ENCODE measurements at regions not wholly inside any gene's neighbourhood (a gene's known extent, or its start where the extent isn't known, plus 50 kb on each side); places are given as distances from the start of the nearest gene placed in this dataset.
"Not testable (repeated sequence)": the region's sequence is repeated elsewhere in the genome, so short reads cannot be mapped to it uniquely, and the experiment has no call there.

DNA sequence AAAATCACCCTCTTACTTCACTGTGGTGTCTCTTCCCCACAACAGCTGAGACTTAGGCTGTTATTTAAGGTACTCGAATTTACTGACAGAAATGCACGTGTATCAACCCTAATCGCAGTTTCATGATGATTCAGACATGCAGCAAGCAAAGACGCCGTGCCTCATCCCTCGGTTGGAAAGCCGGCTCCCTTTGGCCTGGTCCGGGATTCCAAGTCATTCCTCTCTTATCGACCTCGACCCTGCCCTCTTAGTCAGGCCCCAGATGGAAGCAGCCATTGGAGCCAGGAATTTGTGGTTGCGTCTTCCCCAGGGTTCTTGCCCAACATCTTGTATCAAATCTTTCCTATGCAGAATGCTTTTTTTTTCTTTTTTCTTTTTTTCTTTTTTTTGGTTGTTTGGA lies 229.5 kb downstream of the GATA3 start:
- DNase-seq = no peak

DNA sequence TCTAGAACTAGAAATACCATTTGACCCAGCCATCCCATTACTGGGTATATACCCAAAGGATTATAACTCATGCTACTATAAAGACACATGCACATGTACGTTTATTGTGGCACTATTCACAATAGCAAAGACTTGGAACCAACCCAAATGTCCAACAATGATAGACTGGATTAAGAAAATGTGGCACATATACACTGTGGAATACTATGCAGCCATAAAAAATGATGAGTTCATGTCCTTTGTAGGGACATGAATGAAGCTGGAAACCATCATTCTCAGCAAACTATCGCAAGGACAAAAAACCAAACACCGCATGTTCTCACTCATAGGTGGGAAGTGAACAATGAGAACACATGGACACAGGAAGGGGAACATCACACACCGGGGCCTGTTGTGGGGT lies 231.5 kb downstream of the GATA3 start:
- DNase-seq = not testable (repeated sequence)

DNA sequence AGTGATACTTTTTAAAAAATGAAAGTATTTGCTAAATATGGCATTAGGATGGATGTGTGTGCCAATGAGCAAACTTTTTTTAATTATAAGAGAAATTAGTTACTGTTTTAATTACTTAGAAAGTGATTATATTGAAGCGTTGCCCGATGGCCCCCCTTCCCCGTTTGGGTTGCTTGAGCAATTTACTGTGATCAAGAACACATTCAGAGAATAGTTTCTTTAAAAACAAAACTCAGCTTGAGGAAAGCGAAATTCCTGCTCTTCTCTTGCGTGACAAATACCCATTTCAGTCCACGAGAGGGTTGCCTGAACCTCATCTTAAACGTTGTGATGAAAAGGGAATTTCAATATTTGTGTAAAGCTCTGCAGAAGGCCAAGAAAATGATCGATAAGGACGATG lies 234.1 kb downstream of the GATA3 start:
- no peak for DNase-seq

DNA sequence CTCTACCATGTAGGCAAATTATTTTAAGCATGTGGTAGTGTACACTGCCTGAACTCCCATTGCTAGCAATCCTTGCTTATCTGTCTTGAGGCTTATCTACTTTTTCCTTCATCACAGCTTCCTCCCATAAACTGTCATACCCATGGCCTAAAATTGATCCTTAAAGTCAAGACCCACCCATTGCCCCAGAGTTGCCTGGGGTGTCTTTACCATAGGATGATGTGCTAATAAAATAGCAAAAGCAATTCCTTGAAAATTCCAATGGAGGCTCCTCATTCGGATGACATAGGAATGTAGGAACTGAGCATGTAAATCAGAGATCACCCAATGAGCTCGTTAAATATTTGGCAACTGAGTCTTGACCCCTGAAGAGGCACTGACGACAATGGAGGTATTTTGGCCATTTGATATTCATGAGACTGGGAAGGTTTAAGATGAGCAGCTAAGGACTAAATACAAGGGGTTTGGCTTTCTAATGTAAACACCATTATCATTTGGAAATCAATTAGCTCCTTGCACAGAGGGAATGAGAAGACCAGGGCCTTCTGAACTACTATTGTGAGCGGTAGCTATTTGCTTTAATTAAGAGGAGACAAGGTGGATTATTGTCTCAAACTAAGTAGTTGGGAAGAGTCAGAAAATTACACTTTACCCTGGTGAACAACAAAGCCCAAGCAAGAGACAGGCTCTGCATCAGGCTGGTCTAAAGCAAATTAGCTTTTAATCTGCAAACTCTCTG lies 234.9 kb downstream of the GATA3 start:
- DNase-seq = no peak

DNA sequence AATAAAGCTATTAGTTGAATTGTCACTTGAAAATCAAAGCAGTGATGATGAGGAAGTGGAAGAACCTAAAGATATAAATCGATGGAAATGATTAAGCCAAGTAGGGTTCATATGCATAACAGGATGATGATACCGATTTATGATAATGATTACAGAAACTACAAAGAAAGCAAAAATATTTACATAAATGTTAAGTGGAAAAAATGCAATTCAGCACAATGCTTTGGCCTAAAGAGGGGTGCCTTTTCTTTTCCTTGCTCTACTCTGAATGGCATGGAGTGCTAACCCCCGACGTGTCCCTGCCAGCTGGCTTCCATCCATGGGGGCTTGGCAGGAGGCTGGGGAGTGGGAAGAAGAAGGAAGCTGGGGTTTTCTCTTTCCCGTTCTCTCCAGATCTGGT lies 240.3 kb downstream of the GATA3 start:
- no peak for DNase-seq

DNA sequence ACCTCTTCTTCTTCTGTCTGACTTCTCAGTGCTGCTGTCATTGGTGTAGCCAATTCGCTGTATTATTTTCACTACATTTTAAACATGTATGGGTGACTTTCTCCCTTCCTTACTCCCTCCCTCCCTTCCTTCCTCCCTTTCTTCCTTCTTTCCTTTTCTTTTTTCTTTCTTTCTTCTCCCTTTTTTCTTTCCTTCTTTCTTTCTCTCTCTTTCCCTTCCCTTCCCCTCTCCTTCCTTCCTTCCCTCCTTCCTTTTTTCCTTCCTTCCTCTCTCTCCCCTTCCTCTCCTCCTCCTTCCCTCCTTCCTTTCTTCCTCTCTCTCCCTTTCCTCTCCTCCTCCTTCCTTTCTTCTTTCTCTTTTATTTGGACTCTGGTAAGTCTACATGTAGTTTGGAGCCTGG lies 240.8 kb downstream of the GATA3 start:
- no peak for DNase-seq

DNA sequence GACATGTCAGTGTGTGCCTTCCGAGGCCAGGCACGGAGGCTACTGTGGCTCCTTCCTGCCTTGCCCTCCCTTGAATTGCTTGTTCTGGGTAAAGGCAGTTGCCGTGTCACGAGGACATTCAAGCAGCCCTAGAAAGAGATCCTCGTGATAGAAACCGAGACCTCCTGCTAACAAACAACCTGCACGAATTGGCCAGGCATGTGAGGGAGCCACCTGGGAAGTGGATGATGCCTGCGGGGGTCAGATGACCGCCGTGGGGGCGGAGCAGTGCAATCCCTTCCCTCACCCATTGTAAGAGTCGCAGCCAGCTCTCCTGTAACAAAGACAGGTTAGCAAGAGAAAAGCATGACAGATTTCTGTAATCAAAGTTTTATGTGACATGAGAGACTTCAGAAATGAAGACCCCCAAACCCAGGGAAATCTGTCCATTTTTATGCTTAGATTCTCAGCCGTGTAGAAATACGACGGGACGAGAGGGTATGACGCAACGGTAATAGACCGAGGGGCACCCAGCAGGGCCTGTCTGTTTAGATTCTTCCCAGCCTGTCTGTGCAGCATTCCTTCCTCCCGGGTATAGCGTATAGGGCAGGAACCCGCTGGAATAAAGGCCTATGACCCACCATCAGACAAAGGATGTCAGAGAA lies 241.7 kb downstream of the GATA3 start:
- no peak for DNase-seq

DNA sequence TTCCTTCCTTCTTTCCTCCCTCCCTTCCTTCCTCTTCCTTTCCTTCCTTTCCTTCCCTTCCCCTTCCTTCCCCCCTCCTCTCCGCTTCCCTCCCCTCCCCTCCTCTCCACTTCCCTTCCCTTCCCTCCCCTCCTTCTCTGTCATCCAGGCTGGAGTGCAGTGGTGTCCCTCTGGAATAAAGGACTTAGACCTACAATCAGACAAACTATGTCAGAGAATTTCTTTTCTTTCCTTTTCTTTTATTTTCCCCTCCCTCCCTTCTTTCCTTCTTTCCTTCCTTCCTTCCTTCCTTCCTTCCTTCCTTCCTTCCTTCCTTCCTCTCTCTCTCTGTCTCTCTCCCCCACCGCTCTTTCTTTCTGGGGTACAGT lies 242.2 kb downstream of the GATA3 start:
- DNase-seq = no peak

DNA sequence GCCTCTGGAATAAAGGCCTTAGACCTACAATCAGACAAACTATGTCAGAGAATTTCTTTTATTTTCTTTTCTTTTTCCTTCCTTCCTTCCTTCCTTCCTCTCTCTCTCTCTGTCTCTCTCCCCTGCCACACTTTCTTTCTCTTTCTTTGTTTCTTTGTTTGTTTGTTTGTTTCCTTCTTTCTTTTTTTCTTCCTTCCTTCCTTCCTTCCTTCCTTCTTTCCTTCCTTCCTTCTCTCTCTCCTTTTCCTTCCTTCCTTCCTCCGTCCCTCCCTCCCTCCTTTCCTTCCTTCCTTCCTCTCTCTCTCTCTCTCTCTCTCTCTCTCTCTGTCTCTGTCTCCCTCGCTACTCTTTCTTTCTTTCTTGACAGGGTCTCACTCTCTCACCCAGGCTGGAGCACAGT lies 242.6 kb downstream of the GATA3 start:
- no peak for DNase-seq

DNA sequence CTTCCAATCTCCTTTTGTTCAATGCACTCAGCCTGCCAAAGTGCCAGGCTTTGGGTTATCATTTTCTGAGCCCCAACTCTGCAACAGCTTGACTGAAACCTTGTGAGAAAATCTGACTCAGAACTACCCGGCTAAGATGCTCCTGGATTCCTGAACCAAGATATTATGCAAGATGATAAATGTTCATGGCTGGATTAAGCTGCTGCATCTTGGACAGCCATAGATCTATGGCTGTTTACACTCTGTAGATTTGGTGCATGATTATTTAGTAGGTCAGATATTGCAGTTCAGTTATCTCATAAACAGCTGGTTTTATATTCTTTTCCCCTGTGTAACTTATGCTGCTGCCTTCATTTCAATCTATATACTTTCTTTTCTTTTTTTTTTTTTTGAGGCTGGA lies 243.5 kb downstream of the GATA3 start:
- DNase-seq = no peak

DNA sequence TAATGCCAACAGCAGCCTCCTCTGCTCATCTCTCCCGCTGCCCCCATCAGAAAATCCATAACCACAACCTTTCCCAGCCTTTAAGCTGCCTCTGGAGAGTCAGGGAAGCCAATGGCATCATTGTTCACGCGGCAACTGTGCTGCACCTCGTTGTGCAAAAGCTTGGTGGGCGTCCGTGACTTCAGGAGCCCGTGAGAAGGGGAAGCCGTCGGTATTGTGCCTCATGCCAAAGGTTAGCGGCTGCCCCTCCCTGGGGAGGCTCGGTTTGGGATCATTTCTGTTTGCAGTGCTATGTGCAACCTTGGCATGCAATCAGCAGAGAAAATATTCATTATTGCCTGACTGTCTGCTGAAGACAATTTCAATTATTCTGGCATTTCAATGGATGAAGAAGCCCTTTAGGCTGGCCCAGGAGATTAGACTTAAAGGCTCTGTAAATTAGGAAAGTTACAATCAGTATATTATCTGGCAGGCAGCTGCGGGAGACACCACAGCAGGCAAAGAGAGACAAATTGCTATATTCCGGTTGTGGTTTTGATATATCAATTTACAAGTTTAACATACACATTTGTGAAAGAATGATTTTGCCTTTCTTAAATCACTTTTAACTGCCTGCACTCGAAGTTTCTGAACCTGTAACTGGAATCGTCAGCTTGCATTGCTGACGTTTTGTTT lies 244.5 kb downstream of the GATA3 start:
- no peak for DNase-seq

DNA sequence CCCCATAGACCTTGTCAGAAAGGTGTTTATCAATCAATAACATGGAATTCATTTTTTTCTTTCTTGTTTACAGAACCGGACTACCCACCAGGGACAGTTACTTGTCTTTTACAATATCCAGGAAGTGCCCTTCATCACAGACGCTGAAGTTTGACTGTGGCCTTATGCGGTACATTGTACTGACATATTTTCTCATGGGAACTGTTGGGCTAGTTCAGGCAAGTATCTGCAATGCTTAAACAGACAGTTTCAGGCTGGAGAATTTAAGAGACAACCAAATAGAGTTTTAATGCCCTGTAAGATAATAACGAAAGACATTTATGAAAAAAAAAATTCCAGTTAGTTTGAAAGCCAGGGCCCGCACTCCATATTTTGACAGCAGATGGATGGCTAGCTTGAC lies 246.4 kb downstream of the GATA3 start:
- DNase-seq = no peak

DNA sequence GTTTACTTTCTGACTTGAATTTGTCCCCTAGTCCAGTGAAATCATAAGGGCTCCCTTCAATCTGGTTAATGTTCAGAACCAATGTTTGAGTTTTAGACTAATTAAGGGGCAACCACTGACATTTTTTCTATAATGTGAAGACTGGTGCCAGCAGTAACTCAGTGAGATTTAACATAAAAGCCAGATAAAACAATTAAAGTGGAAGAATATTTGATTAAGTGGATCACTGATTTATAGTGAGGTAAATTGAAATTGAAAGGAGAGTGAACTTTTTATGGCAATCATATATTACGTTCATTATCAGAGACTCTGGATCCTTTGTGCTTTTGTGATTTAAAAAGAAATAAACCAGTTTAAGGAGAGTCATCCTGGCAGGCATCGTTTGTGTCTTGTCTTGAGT lies 246.8 kb downstream of the GATA3 start:
- no peak for DNase-seq

DNA sequence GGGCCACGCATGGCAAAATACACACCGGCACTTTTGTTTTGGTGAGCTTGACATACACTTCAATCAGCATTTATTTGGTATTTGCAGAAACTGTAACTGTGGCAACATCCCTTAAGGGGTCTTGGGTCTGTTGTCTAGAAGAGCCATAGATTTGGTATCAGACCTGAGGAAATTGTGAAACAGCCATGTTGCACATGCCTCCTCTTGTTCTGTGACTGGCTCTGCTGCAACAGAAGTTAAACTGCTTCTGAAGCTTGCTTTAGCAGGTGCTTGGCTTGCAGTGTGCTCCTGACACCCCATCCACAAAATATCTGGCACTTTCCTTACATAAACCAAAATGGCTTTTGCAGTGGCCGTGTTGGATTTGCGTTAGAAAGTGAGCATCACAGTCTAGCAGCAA lies 247.3 kb downstream of the GATA3 start:
- no peak for DNase-seq

DNA sequence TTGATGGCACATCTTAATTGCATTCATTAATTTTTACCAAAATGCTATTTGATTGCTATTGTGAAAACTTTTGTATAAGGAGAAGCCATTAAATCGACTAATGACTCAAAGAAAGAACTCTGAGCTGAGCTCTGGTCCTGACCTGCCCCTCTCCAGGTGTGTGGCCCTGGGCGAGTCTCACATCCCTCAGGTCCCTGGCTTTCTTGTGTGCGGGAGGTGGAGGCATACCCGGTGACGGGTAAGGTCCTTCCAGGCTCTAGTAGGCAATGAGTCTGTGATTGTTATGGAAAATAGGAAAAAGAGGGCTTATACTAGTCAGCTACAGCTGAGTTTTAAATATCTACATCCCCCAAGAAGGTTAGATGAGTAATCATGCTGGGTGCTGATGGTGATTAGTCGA lies 248.1 kb downstream of the GATA3 start:
- no peak for DNase-seq

DNA sequence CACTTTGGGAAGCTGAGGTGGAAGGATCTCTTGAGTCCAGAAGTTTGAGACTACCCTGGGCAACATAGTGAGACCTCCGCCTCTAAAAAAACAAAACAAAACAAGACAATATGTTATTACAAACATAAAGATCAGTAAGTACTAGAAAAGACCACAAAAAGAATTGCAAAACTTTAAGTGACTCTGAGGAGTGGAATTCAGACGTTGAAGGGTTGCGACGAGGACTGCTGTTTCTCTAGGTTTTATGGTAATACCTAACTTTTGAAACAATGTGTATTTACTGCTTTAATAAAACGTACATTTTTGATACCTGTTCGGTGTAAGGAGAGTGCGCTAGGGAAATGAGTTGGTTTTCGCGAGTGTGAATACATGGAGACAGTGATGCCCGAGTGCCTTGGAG lies 250.4 kb downstream of the GATA3 start:
- DNase-seq = no peak

DNA sequence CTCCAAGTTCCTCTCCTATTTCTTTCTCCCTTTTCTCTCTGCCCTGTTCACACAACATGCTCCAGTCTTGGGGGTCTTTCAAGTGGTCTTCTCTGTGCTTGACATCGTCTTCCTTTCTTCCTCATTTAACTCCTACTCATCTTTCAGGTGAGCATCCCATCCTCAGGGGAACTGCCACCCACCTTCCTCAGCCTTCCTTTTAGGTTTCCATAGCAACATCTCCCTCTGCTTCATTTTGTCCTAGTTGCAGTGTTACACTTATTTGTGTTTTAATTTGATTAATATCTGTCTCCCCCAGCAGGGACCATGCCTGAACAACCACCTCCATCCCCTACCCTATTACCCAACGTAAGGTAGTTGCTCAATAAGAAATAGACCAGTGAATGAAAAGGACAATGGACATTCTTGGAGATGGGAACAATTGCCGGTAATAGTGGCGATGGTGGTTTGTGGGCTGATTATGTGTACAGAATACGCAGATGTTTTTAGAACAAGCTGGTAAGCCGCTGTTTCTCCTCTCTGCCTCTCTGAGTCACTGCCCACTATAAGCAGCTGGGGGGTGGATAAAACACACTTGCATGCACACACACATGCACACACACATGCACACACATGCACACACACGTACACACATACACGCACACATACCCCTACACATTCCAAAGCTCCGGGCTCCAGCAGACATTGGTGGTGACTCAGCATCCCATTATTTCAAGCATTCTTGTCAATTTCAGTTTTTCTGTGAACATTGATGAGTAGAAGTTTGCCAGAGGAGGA lies 251.6 kb downstream of the GATA3 start:
- DNase-seq = no peak

DNA sequence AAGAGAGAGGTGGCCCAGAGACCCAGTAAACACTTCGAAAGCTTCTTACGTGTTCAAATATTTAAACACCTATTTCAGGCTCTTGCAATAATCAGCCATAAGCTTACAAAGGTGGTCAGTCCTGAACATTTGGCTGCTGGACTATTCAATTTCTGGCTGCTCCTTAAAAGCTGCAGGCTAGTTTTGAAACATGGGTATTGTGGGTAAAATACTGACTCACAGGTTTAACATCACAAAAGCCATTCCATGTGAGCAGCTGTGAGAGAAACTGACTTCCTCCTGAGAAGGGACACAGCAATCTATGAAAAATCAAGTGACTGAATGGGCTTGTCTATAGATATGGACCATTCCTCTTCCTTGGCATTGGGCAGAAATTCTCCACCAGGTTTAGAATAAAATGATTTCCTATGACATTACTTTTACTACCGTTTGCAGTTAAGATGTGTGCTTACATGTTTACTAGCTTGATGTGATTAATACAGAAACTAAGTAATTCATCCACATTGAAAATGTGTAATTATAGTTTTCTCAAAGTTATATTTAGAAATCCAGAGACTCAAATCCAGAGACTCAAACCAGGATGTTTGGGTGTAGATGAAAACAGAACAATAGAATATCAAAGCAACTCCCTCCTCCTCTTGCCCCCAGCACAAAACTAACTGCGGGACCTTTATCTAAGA lies 252.3 kb downstream of the GATA3 start:
- DNase-seq = no peak

DNA sequence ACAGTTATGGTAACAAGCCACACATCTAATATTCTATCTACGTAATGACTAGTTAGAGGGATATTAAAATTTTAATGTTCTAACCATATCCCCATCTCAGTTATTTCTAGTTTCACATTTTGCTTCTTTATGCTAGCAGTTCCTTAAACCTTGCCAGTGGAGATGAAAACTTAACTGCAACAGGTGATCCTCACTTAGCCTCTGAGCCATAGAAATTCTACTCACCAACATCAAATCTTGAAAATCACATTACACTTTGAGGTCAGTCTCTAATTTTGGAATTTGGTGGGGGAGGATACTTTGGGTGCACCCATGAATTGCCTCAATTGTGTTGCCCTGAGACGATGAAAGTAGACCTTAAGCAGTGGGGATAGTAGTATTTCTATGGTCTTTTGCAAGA lies 256.4 kb downstream of the GATA3 start:
- no peak for DNase-seq

DNA sequence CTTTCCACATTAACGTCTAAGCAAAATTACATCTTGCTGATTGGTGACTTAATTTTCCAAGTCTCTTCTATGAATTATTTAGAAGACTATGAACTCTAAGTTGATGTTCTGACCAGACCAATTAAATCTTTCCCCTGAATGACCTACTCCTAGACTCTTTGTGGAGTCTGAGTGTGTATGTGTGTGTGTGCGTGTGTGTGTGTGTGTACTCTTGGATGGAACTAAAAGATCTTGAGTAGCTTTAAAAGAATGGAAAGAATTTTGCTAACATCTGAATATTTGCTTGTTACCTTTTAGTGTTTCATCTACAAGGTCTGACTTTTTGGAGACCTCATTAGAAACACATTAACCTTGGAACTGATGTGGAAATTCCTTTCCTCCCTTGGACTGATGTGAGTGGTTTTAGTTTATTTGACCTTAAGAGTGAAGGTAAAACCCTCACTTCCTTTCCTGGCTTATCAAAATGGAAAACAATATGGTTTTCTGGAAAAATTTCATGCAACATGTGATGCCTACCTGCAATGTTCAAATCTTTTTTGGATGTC lies 257.1 kb downstream of the GATA3 start:
- DNase-seq = no peak

DNA sequence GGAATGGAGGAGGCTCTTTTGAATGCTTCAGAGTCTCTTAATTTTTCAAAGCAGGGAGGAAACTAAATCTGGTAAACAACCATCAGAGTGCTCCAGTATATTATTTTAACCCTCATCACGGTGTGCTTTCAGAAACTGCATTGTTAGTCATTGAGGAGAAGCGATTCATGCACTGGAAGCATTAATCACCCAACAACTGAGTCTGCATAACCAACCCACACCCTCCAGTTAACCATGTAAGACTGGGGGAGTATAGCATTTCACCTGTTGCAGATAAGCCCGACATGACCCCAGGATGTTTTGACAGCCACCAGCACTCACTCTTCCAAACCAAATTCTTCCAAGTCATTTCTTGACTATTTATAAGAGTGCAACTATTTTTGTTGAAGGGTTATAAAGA lies 257.6 kb downstream of the GATA3 start:
- DNase-seq = no peak

DNA sequence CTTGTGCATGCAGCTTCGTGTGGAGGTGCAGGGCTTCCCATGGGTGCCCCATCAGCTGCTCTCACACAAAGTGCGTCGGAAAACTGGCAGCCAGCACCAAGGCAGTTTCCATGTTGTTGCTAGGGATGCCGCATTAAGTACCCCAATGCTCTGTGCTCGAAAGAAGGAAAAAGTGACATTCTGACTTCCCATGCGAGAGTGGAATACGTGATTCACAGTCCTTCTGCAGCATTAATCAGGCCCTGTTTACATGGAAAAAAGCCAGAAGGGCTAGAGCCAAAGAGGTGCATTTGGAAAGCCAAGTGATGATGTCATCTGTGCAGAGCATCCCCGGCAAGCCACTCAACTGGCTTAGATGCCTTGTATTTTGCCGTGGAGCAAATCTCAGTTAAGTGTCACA lies 258.3 kb downstream of the GATA3 start:
- DNase-seq = no peak

DNA sequence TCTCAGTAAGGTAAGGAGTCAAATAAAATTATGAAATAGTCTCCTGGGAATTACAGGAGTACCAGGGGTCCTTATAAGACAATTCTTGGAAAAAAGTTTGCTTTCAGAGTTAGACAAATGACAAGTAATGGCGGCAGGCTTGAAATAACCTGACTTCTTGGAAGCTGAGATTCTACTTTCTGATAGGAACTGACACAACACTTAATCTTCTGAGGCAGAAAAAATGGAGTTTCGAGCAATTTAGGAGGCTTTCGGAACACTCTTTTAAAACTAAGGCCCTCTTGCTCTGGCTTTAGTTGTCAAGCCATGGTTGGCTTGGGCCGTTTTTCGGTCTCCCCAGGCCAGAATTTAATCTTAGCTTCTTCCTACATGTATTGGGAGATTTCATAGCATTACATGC lies 260.0 kb downstream of the GATA3 start:
- DNase-seq = no peak

Data from NCI-H2171 treated with DMSO at 0.1 percent for 48 hours (cell line).